C4-2B (cell line): ENCODE measurements at regions not wholly inside any gene's neighbourhood (a gene's known extent, or its start where the extent isn't known, plus 50 kb on each side); places are given as distances from the start of the nearest gene placed in this dataset.

Experiments
- H3K27ac ChIP-seq: fragments of 450-650 bp; 2 replicates; pipeline ENCODE4 v1.5.1; 2017
- ZFX ChIP-seq: fragments of 450-650 bp; IDR thresholded peaks from 2 replicates; pipeline ENCODE4 v1.6.1; 2017
- TF ChIP-seq, protein P1 (sequence below): fragments of 450-650 bp; conservative IDR thresholded peaks from 2 replicates; pipeline ENCODE4 v1.5.1; 2017; ENCODE audit warnings: mild to moderate bottlenecking

GRCh38 chrX:129111081-129111798 is 412.1 kb downstream of the SMARCA1 start:
- no peak overlapping the region for H3K27ac ChIP-seq
- TF ChIP-seq, protein P1, sequence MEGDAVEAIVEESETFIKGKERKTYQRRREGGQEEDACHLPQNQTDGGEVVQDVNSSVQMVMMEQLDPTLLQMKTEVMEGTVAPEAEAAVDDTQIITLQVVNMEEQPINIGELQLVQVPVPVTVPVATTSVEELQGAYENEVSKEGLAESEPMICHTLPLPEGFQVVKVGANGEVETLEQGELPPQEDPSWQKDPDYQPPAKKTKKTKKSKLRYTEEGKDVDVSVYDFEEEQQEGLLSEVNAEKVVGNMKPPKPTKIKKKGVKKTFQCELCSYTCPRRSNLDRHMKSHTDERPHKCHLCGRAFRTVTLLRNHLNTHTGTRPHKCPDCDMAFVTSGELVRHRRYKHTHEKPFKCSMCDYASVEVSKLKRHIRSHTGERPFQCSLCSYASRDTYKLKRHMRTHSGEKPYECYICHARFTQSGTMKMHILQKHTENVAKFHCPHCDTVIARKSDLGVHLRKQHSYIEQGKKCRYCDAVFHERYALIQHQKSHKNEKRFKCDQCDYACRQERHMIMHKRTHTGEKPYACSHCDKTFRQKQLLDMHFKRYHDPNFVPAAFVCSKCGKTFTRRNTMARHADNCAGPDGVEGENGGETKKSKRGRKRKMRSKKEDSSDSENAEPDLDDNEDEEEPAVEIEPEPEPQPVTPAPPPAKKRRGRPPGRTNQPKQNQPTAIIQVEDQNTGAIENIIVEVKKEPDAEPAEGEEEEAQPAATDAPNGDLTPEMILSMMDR = no peak
- TF ChIP-seq ZFX = no peak

GRCh38 chrX:129108936-129109335 is 414.4 kb downstream of the SMARCA1 start:
- H3K27ac ChIP-seq = no peak overlapping the region
- TF ChIP-seq, protein P1 = no peak
- TF ChIP-seq ZFX = no peak

- no peak overlapping the region for H3K27ac ChIP-seq
- no peak for TF ChIP-seq ZFX
- TF ChIP-seq, protein P1 = no peak
Measured at GRCh38 chrX:129099207-129099606, 424.1 kb downstream of the SMARCA1 start.

GRCh38 chrX:129097668-129098067 is 425.6 kb downstream of the SMARCA1 start:
- TF ChIP-seq, protein P1 = no peak
- no peak for TF ChIP-seq ZFX
- H3K27ac ChIP-seq = no peak overlapping the region

- H3K27ac ChIP-seq = no peak overlapping the region
Measured at GRCh38 chrX:129093706-129094105, 429.6 kb downstream of the SMARCA1 start.

GRCh38 chrX:129092757-129093156 is 430.5 kb downstream of the SMARCA1 start:
- no peak for TF ChIP-seq ZFX
- TF ChIP-seq, protein P1 = no peak
- H3K27ac ChIP-seq = no peak overlapping the region

More at GRCh38 chrX:129093706-129094105, 429.6 kb downstream of the SMARCA1 start:
- TF ChIP-seq ZFX = no peak
- TF ChIP-seq, protein P1 = no peak

DNA sequence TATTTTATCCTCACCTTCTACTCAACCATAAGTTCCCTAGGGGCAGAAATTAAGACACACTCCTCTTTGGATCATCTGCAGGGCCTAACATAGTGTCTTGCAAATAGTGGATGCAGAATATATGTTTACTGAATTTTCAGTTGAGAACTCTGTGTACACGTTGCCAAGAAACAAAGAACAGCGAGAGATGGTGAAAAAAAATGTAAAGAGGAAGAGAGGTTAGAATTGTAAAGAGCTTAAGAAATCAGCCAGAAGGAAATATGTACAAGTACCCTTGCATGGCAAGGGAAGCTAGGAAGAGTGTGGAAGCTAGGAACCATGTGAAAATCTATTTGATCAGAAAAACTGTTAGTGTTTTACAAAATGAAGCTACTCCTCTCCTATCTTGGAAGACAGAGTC is 431.0 kb downstream of the SMARCA1 start:
- no peak overlapping the region for H3K27ac ChIP-seq
- TF ChIP-seq, protein P1 = no peak
- TF ChIP-seq ZFX = no peak
